H1 (cell line): ENCODE measurements at regions not wholly inside any gene's neighbourhood (a gene's known extent, or its start where the extent isn't known, plus 50 kb on each side); places are given as distances from the start of the nearest gene placed in this dataset.

Source experiments
- TEAD4 ChIP-seq: IDR thresholded peaks from 2 replicates; pipeline ENCODE4 v1.6.1; 2012; ENCODE audit warnings: low read depth, low read length, inconsistent platforms, mixed read lengths
- TF ChIP-seq, protein P1 (sequence below), 3 experiments: IDR thresholded peaks; 1 replicate in 2 of 3; 2 replicates in 1 of 3; pipeline versions ENCODE4 v1.5.1 to v1.6.1; 2011; ENCODE audit warnings: low read length in 3 of 3, mild to moderate bottlenecking in 3 of 3, inconsistent platforms in 2 of 3, low read depth in 1 of 3, moderate library complexity in 1 of 3; ENCODE audit not compliant: insufficient read depth in 1 of 3; ENCODE audit errors: control extremely low read depth in 1 of 3
- TF ChIP-seq, protein P2 (sequence below): IDR thresholded peaks from 2 replicates; pipeline ENCODE4 v1.6.1; 2011; ENCODE audit warnings: low read length, improper control_type of control experiment

DNA sequence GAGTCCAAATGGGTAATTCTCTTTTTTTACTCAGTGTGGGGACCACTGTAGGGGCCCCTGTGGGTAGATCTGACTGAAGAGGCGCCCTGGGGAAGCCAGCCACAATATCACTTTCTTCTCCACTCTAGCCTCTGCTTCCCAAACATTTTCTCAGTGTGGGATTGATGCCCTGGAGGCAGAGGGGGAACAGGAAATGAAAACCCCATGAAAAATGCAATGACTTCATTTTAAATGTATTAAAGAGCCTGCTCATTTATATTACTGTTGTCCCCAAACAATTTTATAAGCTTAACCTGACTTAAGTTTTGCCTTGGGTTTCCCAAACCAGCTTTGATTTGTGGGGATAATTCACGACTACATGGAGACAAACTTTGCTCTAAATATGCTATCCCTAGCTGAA, 181.9 kb downstream of the C1orf94 start (continued):
- TF ChIP-seq, protein P1, sequence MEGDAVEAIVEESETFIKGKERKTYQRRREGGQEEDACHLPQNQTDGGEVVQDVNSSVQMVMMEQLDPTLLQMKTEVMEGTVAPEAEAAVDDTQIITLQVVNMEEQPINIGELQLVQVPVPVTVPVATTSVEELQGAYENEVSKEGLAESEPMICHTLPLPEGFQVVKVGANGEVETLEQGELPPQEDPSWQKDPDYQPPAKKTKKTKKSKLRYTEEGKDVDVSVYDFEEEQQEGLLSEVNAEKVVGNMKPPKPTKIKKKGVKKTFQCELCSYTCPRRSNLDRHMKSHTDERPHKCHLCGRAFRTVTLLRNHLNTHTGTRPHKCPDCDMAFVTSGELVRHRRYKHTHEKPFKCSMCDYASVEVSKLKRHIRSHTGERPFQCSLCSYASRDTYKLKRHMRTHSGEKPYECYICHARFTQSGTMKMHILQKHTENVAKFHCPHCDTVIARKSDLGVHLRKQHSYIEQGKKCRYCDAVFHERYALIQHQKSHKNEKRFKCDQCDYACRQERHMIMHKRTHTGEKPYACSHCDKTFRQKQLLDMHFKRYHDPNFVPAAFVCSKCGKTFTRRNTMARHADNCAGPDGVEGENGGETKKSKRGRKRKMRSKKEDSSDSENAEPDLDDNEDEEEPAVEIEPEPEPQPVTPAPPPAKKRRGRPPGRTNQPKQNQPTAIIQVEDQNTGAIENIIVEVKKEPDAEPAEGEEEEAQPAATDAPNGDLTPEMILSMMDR (IDR thresholded peaks at IDR 0.05; ENCODE audit: control extremely low read depth in 1 of 3, insufficient read depth in 1 of 3, low read depth in 1 of 3, low read length in 3 of 3): no peak
- no peak for TF ChIP-seq TEAD4
- TF ChIP-seq, protein P2, sequence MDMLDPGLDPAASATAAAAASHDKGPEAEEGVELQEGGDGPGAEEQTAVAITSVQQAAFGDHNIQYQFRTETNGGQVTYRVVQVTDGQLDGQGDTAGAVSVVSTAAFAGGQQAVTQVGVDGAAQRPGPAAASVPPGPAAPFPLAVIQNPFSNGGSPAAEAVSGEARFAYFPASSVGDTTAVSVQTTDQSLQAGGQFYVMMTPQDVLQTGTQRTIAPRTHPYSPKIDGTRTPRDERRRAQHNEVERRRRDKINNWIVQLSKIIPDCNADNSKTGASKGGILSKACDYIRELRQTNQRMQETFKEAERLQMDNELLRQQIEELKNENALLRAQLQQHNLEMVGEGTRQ: no peak
